NCI-H526 (cell line): ENCODE measurements at regions not wholly inside any gene's neighbourhood (a gene's known extent, or its start where the extent isn't known, plus 50 kb on each side); places are given as distances from the start of the nearest gene placed in this dataset.
A peak's percentile ranks its signal among the peaks of the same experiment; 100 is the strongest.
"Not testable (repeated sequence)": the region's sequence is repeated elsewhere in the genome, so short reads cannot be mapped to it uniquely, and the experiment has no call there.

Source experiments
- DNase-seq, 2 experiments: peaks; one replicate each; lab custom pipeline; 2025; lab: John Stamatoyannopoulos, UW

- DNase-seq = no peak
These were observed 464.5 kb upstream of the NRSN1 start for GRCh38 chr6:23661549-23661948.

- DNase-seq = no peak
These were observed 462.9 kb upstream of the NRSN1 start for GRCh38 chr6:23663096-23663495.

- no peak for DNase-seq
These were observed 462.4 kb upstream of the NRSN1 start for GRCh38 chr6:23663652-23664051.

GRCh38 chr6:23665911-23666310 is 460.1 kb upstream of the NRSN1 start:
- not testable (repeated sequence) for DNase-seq

GRCh38 chr6:23672737-23673136 is 453.3 kb upstream of the NRSN1 start:
- no peak for DNase-seq

- no peak for DNase-seq
These were observed 447.4 kb upstream of the NRSN1 start for GRCh38 chr6:23678626-23679025.

- DNase-seq = no peak
These were observed 444.3 kb upstream of the NRSN1 start for GRCh38 chr6:23681743-23682142.

- DNase-seq = no peak
These were observed 437.4 kb upstream of the NRSN1 start for GRCh38 chr6:23688650-23689049.

GRCh38 chr6:23690453-23691049 is 435.5 kb upstream of the NRSN1 start:
- peak; percentile 10 to 34 for DNase-seq

GRCh38 chr6:23692184-23692583 is 433.8 kb upstream of the NRSN1 start:
- DNase-seq = peak; percentile 37 to 47

- DNase-seq = no peak
These were observed 429.0 kb upstream of the NRSN1 start for GRCh38 chr6:23696992-23697391.

- DNase-seq = no peak
These were observed 421.4 kb upstream of the NRSN1 start for GRCh38 chr6:23704479-23705052.

- no peak for DNase-seq
These were observed 420.3 kb upstream of the NRSN1 start for GRCh38 chr6:23705697-23706096.

GRCh38 chr6:23712756-23713155 is 413.3 kb upstream of the NRSN1 start:
- no peak for DNase-seq

GRCh38 chr6:23713211-23713610 is 412.8 kb upstream of the NRSN1 start:
- no peak for DNase-seq

- DNase-seq = peak in 1 of 2 experiments; percentile 8
These were observed 397.3 kb upstream of the NRSN1 start for GRCh38 chr6:23728707-23729106.

- no peak for DNase-seq
These were observed 394.4 kb upstream of the NRSN1 start for GRCh38 chr6:23731609-23732008.

- no peak for DNase-seq
These were observed 393.5 kb upstream of the NRSN1 start for GRCh38 chr6:23732521-23732920.

GRCh38 chr6:23735151-23735550 is 390.9 kb upstream of the NRSN1 start:
- no peak for DNase-seq

- no peak for DNase-seq
These were observed 389.4 kb upstream of the NRSN1 start for GRCh38 chr6:23736577-23736976.

GRCh38 chr6:23747239-23747638 is 378.8 kb upstream of the NRSN1 start:
- DNase-seq = no peak

- DNase-seq = no peak
These were observed 373.6 kb upstream of the NRSN1 start for GRCh38 chr6:23752414-23752813.

GRCh38 chr6:23754197-23754596 is 371.8 kb upstream of the NRSN1 start:
- DNase-seq = peak in 1 of 2 experiments; percentile 12

GRCh38 chr6:23775127-23775526 is 350.9 kb upstream of the NRSN1 start:
- no peak for DNase-seq
